ENCODE measurements at regions not wholly inside any gene's neighbourhood (a gene's known extent, or its start where the extent isn't known, plus 50 kb on each side); places are given as distances from the start of the nearest gene placed in this dataset.

- TF ChIP-seq ZNF324 (tag by site-specific recombination; IDR thresholded peaks at IDR 0.05) (no peak), EGR2 (tag by site-specific recombination; IDR thresholded peaks at IDR 0.05; ENCODE audit: low read depth) (no peak)
Observed at GRCh38 chr7:152987656-152988055, 228.1 kb downstream of the ACTR3B start.
